ENCODE measurements at regions not wholly inside any gene's neighbourhood (a gene's known extent, or its start where the extent isn't known, plus 50 kb on each side); places are given as distances from the start of the nearest gene placed in this dataset.
"Not testable (repeated sequence)": the region's sequence is repeated elsewhere in the genome, so short reads cannot be mapped to it uniquely, and the experiment has no call there.

- no peak for DNase-seq (ENCODE audit: low read depth)
These were observed 110.9 kb upstream of the COL5A1 start for GRCh38 chr9:134530724-134531123.

GRCh38 chr9:134531220-134531970 lies 110.2 kb upstream of the COL5A1 start:
- no peak for DNase-seq (ENCODE audit: low read depth)

- no peak for DNase-seq (ENCODE audit: low read depth)
These were observed 109.5 kb upstream of the COL5A1 start for GRCh38 chr9:134532084-134532483.

GRCh38 chr9:134532661-134533060 lies 108.9 kb upstream of the COL5A1 start:
- not testable (repeated sequence) for DNase-seq (ENCODE audit: low read depth)

GRCh38 chr9:134533850-134534588 lies 107.6 kb upstream of the COL5A1 start:
- DNase-seq (ENCODE audit: low read depth): peak; percentile 93

- peak; percentile 84 for DNase-seq (ENCODE audit: low read depth)
These were observed 106.9 kb upstream of the COL5A1 start for GRCh38 chr9:134534661-134535080.

GRCh38 chr9:134535171-134535570 lies 106.4 kb upstream of the COL5A1 start:
- DNase-seq (ENCODE audit: low read depth): no peak

- peak; percentile 93 for DNase-seq (ENCODE audit: low read depth)
These were observed 105.3 kb upstream of the COL5A1 start for GRCh38 chr9:134536101-134536900.

GRCh38 chr9:134536931-134537330 lies 104.7 kb upstream of the COL5A1 start:
- DNase-seq (ENCODE audit: low read depth): no peak

- DNase-seq (ENCODE audit: low read depth): no peak
These were observed 103.5 kb upstream of the COL5A1 start for GRCh38 chr9:134537951-134538641.

GRCh38 chr9:134538856-134539566 lies 102.6 kb upstream of the COL5A1 start:
- DNase-seq (ENCODE audit: low read depth): no peak

GRCh38 chr9:134539586-134540194 lies 101.9 kb upstream of the COL5A1 start:
- no peak for DNase-seq (ENCODE audit: low read depth)

GRCh38 chr9:134540276-134541096 lies 101.1 kb upstream of the COL5A1 start:
- no peak for DNase-seq (ENCODE audit: low read depth)

GRCh38 chr9:134541097-134541747 lies 100.4 kb upstream of the COL5A1 start:
- no peak for DNase-seq (ENCODE audit: low read depth)

- peak; percentile 89 for DNase-seq (ENCODE audit: low read depth)
These were observed 97.0 kb upstream of the COL5A1 start for GRCh38 chr9:134544388-134545214.

GRCh38 chr9:134545215-134545542 lies 96.4 kb upstream of the COL5A1 start:
- DNase-seq (ENCODE audit: low read depth): no peak

- DNase-seq (ENCODE audit: low read depth): no peak
These were observed 95.9 kb upstream of the COL5A1 start for GRCh38 chr9:134545543-134546245.

GRCh38 chr9:134546246-134546731 lies 95.3 kb upstream of the COL5A1 start:
- no peak for DNase-seq (ENCODE audit: low read depth)
